Naive thymus-derived CD4-positive, alpha-beta T cell (primary cell): ENCODE measurements at regions not wholly inside any gene's neighbourhood (a gene's known extent, or its start where the extent isn't known, plus 50 kb on each side); places are given as distances from the start of the nearest gene placed in this dataset.

ENCODE experiments used
- ATAC-seq: fragments of 150-1000 bp; cut with Tn5 transposase; 2 replicates; pipeline ENCODE4 v1.10.0; 2021; ENCODE audit warnings: mild to moderate bottlenecking, moderate library complexity
- CTCF ChIA-PET: fragments of 350-600 bp; sonication (Branson Sonifier 250); formaldehyde crosslinking; loops from one replicate; lab custom pipeline; 2021; ENCODE audit warnings: antibody characterized with exemption; lab: Charles Lee
- POLR2A ChIA-PET: fragments of 350-600 bp; sonication (Branson Sonifier 250); formaldehyde crosslinking; loops from one replicate; lab custom pipeline; 2021; ENCODE audit warnings: antibody characterized with exemption, inconsistent platforms; lab: Charles Lee
- DNase-seq, 9 donors: peaks; one replicate each; pipeline versions ENCODE4 v3.0.0 to v3.0.0-alpha.2; 2020 to 2022; ENCODE audit warnings: mixed read lengths in 1 of 9
- H3K27ac ChIP-seq: one replicate; pipeline ENCODE4 v1.7.0; 2013; ENCODE audit warnings: mild to moderate bottlenecking, low read depth, low read length, moderate library complexity
- H3K27me3 ChIP-seq, 2 donors: one replicate each; pipeline ENCODE4 v1.7.0; 2013; ENCODE audit warnings: low read length in 2 of 2, mild to moderate bottlenecking in 2 of 2, moderate library complexity in 2 of 2; ENCODE audit not compliant: control insufficient read depth in 2 of 2, insufficient read depth in 2 of 2
- H3K36me3 ChIP-seq, 3 experiments: 1 replicate in 2 of 3; 2 replicates in 1 of 3; pipeline ENCODE4 v1.7.0; 2013; ENCODE audit warnings: low read length in 3 of 3, mild to moderate bottlenecking in 3 of 3, moderate library complexity in 1 of 3; ENCODE audit not compliant: insufficient read depth in 3 of 3, control insufficient read depth in 2 of 3
- H3K4me1 ChIP-seq, 2 donors: one replicate each; pipeline ENCODE4 v1.7.0; 2013; ENCODE audit warnings: low read length in 2 of 2, mild to moderate bottlenecking in 2 of 2, moderate library complexity in 1 of 2; ENCODE audit not compliant: control insufficient read depth in 2 of 2, insufficient read depth in 2 of 2
- H3K4me3 ChIP-seq: 2 replicates; pipeline ENCODE4 v1.7.0; 2013; ENCODE audit warnings: mild to moderate bottlenecking, low read length
- H3K9me3 ChIP-seq, 3 experiments: 1 replicate in 2 of 3; 2 replicates in 1 of 3; pipeline ENCODE4 v1.7.0; 2013; ENCODE audit warnings: low read length in 3 of 3; ENCODE audit not compliant: control insufficient read depth in 2 of 3
- H3K27ac Mint-ChIP-seq, 9 donors: one replicate each; pipeline ENCODE4 v1.8.0; 2020 to 2022; ENCODE audit warnings: mixed read lengths in 9 of 9, mild to moderate bottlenecking in 8 of 9, moderate library complexity in 5 of 9, inconsistent platforms in 2 of 9
- H3K27me3 Mint-ChIP-seq, 5 donors: one replicate each; pipeline ENCODE4 v1.8.0; 2021 to 2022; ENCODE audit warnings: mixed read lengths in 5 of 5, mild to moderate bottlenecking in 1 of 5
- H3K36me3 Mint-ChIP-seq, 5 donors: one replicate each; pipeline ENCODE4 v1.8.0; 2020 to 2022; ENCODE audit warnings: mixed read lengths in 5 of 5, mild to moderate bottlenecking in 3 of 5, inconsistent platforms in 1 of 5
- H3K4me1 Mint-ChIP-seq, 7 donors: one replicate each; pipeline ENCODE4 v1.8.0; 2020 to 2022; ENCODE audit warnings: mixed read lengths in 7 of 7, mild to moderate bottlenecking in 3 of 7, inconsistent platforms in 1 of 7
- H3K4me3 Mint-ChIP-seq, 10 donors: one replicate each; pipeline ENCODE4 v1.8.0; 2020 to 2022; ENCODE audit warnings: mild to moderate bottlenecking in 10 of 10, mixed read lengths in 10 of 10, moderate library complexity in 6 of 10, inconsistent platforms in 2 of 10
- H3K9me3 Mint-ChIP-seq, 11 donors: one replicate each; pipeline ENCODE4 v1.8.0; 2020 to 2022; ENCODE audit warnings: mixed read lengths in 11 of 11, mild to moderate bottlenecking in 4 of 11, inconsistent platforms in 1 of 11, moderate library complexity in 1 of 11
- intact Hi-C, 2 donors: fragments of 100-400 bp; cut with micrococcal nuclease; formaldehyde crosslinking; loops; one replicate each; pipeline ENCODE4 v1.15.1; 2023

DNA sequence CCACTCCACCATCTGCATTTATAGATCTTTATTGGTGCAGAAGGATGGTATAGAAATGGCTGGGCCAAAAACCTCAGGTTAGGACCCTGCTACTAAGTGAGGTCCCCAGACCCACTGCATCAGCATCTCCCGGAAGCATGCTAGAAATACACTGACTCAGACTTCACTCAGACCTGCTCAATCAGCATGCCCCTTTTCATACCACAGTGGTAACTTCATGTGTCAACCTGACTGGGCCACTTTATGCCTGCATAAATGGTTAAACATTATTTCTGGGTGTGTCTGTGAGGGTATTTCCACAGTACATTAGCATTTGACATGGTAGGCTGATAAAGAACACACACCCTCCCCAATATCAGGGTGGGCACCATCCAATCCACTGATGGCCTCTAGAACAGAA lies 118.6 kb upstream of the VCX3B start:
- no peaks in the 10 kb centered on the region for H3K4me1 Mint-ChIP-seq
- no peak overlapping the region for H3K4me3 Mint-ChIP-seq
- DNase-seq (no peak), ATAC-seq (no peak)
- Histone ChIP-seq H3K4me3 (no peak overlapping the region), H3K27me3 (no peaks in the 10 kb centered on the region), H3K36me3 (no peaks in the 10 kb centered on the region), H3K9me3 (no peaks in the 10 kb centered on the region), H3K4me1 (no peaks in the 10 kb centered on the region), H3K27ac (no peak overlapping the region)
- no peak overlapping the region for H3K27ac Mint-ChIP-seq
- no peaks in the 10 kb centered on the region for H3K36me3 Mint-ChIP-seq
- H3K27me3 Mint-ChIP-seq, result no peaks in the 10 kb centered on the region
- intact Hi-C loops, result no loop called here
- POLR2A ChIA-PET, result no interaction called here
- peaks cover 0 to 50% (median 3%) of the 10 kb centered on the region in 11 donors for H3K9me3 Mint-ChIP-seq
- CTCF ChIA-PET, result no interaction called here

DNA sequence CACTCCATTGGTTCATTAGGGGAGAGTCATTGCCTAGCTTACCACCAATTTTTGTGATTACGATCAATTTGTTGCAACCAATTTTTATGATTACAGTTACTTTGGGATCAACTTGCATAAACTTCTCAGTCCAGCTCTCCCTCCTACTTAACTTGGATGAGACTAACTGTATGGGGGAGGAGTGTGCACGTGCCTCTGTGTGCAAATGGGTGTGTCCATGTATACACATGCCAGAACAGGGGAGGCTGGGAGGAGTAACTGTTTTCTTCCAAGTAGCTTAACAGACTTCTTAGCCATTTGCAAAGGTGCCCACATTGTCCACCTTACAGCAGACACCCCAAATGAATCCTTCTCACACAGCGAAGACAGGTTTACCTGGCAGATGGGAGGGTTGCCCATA lies 117.7 kb upstream of the VCX3B start:
- Mint-ChIP-seq H3K27me3 (no peaks in the 10 kb centered on the region), H3K4me3 (no peak overlapping the region), H3K9me3 (peaks cover 0 to 55% (median 4%) of the 10 kb centered on the region in 11 donors), H3K36me3 (peaks cover 0 to 4% (median 0%) of the 10 kb centered on the region in 5 donors), H3K4me1 (no peaks in the 10 kb centered on the region), H3K27ac (no peak overlapping the region)
- POLR2A ChIA-PET, result no interaction called here
- H3K9me3 ChIP-seq, result no peaks in the 10 kb centered on the region
- no peaks in the 10 kb centered on the region for H3K27me3 ChIP-seq
- CTCF ChIA-PET, result no interaction called here
- H3K27ac ChIP-seq, result no peak overlapping the region
- intact Hi-C loops, result no loop called here
- ATAC-seq (no peak), DNase-seq (no peak)
- no peaks in the 10 kb centered on the region for H3K4me1 ChIP-seq
- H3K36me3 ChIP-seq, result no peaks in the 10 kb centered on the region
- no peak overlapping the region for H3K4me3 ChIP-seq

DNA sequence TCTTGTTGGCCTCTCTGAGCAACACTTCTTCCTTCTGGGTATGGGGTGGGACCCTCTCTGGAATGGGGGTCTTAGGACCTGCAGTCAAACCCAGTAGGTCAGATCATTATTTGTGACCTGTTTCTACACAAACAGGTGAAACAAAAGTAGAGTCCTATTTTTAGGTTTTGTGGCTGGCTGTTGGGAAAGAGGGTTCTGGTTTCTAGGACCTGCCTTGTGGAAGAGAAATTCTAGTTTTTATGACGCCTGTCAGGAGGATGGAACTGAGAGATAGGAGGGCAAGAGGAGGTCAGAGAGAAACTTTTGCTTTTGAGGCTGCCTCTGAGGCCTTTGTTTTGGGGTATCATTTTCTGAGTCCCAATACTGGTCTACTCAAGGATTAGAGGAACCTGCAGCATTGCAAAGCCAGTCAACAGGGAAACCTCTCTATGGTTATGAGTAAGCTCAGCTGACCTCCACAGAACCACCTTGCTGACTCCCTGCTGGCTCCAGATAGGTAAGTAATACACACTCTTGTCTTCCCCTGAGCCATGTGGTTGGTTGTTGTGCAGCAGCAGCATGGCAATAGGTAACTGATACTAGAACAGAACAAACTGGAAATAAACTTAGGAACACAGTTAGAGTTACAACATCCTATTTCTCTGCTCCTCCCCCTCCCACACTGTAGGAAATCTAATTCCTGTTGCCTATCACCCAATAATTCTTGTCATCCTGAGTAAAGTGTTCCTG lies 114.7 kb upstream of the VCX3B start:
- no peak for DNase-seq
- Mint-ChIP-seq H3K27ac (no peak overlapping the region), H3K27me3 (no peaks in the 10 kb centered on the region), H3K4me3 (no peak overlapping the region), H3K9me3 (peaks cover 0 to 35% (median 2%) of the 10 kb centered on the region in 11 donors), H3K4me1 (no peaks in the 10 kb centered on the region), H3K36me3 (peaks cover 0 to 4% (median 0%) of the 10 kb centered on the region in 5 donors)
- Histone ChIP-seq H3K4me3 (no peak overlapping the region), H3K36me3 (no peaks in the 10 kb centered on the region), H3K27ac (no peak overlapping the region), H3K27me3 (no peaks in the 10 kb centered on the region), H3K9me3 (no peaks in the 10 kb centered on the region), H3K4me1 (no peaks in the 10 kb centered on the region)
- intact Hi-C loops, result no loop called here
- ChIA-PET POLR2A (no interaction called here), CTCF (no interaction called here)
- ATAC-seq, result no peak

DNA sequence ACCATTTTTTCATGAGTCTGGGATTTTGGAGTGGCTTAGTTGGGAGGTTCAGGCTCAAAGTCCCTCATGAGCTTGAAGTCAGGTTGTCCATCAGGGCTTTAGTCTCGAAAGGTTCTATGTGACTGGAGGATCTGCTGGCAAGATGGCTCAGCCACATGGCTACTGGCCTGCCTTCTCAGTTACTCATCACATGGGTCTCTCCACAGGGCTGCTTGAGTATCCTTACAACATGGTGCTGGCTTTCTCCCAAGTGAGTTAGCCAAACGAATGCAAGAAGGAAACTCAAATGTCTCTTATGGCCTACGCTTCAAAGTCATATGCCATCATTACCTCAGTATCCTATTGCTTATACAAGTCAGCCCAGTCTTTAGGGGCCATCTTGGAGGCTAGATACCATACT lies 106.3 kb upstream of the VCX3B start:
- H3K36me3 ChIP-seq, result no peaks in the 10 kb centered on the region
- Mint-ChIP-seq H3K27me3 (no peaks in the 10 kb centered on the region), H3K9me3 (peaks cover 0 to 12% (median 0%) of the 10 kb centered on the region in 11 donors), H3K4me1 (no peaks in the 10 kb centered on the region), H3K27ac (no peak overlapping the region), H3K36me3 (no peaks in the 10 kb centered on the region), H3K4me3 (no peak overlapping the region)
- intact Hi-C loops, result no loop called here
- no peak overlapping the region for H3K27ac ChIP-seq
- ATAC-seq (no peak), DNase-seq (no peak)
- H3K4me1 ChIP-seq, result no peaks in the 10 kb centered on the region
- CTCF ChIA-PET, result no interaction called here
- POLR2A ChIA-PET, result no interaction called here
- H3K9me3 ChIP-seq, result no peaks in the 10 kb centered on the region
- no peaks in the 10 kb centered on the region for H3K27me3 ChIP-seq
- no peak overlapping the region for H3K4me3 ChIP-seq

- ChIA-PET CTCF (no interaction called here), POLR2A (no interaction called here)
- Histone ChIP-seq H3K27me3 (no peaks in the 10 kb centered on the region), H3K36me3 (no peaks in the 10 kb centered on the region), H3K9me3 (no peaks in the 10 kb centered on the region), H3K4me3 (no peak overlapping the region), H3K27ac (no peak overlapping the region), H3K4me1 (no peaks in the 10 kb centered on the region)
- intact Hi-C loops, result no loop called here
- no peaks in the 10 kb centered on the region for H3K4me1 Mint-ChIP-seq
- peaks cover 0 to 18% (median 3%) of the 10 kb centered on the region in 11 donors for H3K9me3 Mint-ChIP-seq
- H3K4me3 Mint-ChIP-seq, result no peak overlapping the region
- H3K27ac Mint-ChIP-seq, result no peak overlapping the region
- ATAC-seq, result no peak
- no peaks in the 10 kb centered on the region for H3K36me3 Mint-ChIP-seq
- H3K27me3 Mint-ChIP-seq, result no peaks in the 10 kb centered on the region
- DNase-seq, result no peak
Measured at GRCh38 chrX:8364369-8365141, 100.1 kb upstream of the VCX3B start.

DNA sequence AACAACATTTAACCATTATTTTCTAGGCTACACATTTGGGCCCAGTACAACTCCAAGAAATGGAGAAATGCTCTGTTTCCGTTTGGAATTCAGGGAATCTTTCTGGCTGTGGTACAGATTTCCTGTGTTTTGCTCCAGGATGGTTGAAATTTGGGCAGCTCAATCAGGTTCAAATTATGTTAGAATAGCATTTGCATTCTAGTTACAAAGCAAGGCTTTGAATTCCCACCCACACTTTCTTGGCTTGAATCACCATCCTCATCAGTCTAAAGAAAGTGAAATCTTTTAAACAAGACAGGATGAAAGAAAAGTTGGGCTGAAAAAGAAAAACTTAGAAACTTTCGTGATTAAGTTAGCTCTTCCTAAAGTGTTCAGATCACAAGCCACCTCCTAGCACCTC lies 98.1 kb upstream of the VCX3B start:
- DNase-seq (no peak), ATAC-seq (no peak)
- Mint-ChIP-seq H3K36me3 (no peaks in the 10 kb centered on the region), H3K27me3 (no peaks in the 10 kb centered on the region), H3K9me3 (peaks cover 0 to 21% (median 5%) of the 10 kb centered on the region in 11 donors), H3K27ac (no peak overlapping the region), H3K4me1 (no peaks in the 10 kb centered on the region), H3K4me3 (no peak overlapping the region)
- intact Hi-C loops, result no loop called here
- Histone ChIP-seq H3K4me3 (no peak overlapping the region), H3K9me3 (no peaks in the 10 kb centered on the region), H3K27ac (no peak overlapping the region), H3K36me3 (no peaks in the 10 kb centered on the region), H3K27me3 (no peaks in the 10 kb centered on the region), H3K4me1 (no peaks in the 10 kb centered on the region)
- ChIA-PET POLR2A (no interaction called here), CTCF (no interaction called here)
